DOHH2 (cell line): ENCODE measurements at regions not wholly inside any gene's neighbourhood (a gene's known extent, or its start where the extent isn't known, plus 50 kb on each side); places are given as distances from the start of the nearest gene placed in this dataset.
"Not testable (repeated sequence)": the region's sequence is repeated elsewhere in the genome, so short reads cannot be mapped to it uniquely, and the experiment has no call there.

Experiments used
- H3F3A ChIP-seq: fragments of 200-600 bp; sonication (generic), shearing (Covaris generic); 2 replicates; pipeline ENCODE4 v1.6.0; 2016; ENCODE audit warnings: antibody characterized with exemption, mild to moderate bottlenecking; ENCODE audit not compliant: control insufficient read depth, insufficient read depth
- H3K27ac ChIP-seq: fragments of 200-600 bp; sonication (generic); 2 replicates; pipeline ENCODE4 v1.5.1; 2014; ENCODE audit warnings: low read depth, mild to moderate bottlenecking, low read length, moderate library complexity
- H3K27me3 ChIP-seq: fragments of 200-600 bp; sonication (generic); 2 replicates; pipeline ENCODE4 v1.6.1; 2014; ENCODE audit warnings: mild to moderate bottlenecking, low read length, mixed read lengths; ENCODE audit not compliant: control insufficient read depth
- H3K36me3 ChIP-seq: fragments of 200-600 bp; sonication (generic); 2 replicates; pipeline ENCODE4 v1.6.1; 2014; ENCODE audit warnings: mild to moderate bottlenecking, low read length, moderate library complexity, mixed read lengths; ENCODE audit not compliant: control insufficient read depth
- H3K4me1 ChIP-seq: fragments of 200-600 bp; sonication (generic); 2 replicates; pipeline ENCODE4 v1.6.1; 2014; ENCODE audit warnings: mild to moderate bottlenecking, low read length, mixed read lengths; ENCODE audit not compliant: control insufficient read depth
- H3K4me2 ChIP-seq: fragments of 200-600 bp; sonication (generic); 2 replicates; pipeline ENCODE4 v1.6.0; 2014; ENCODE audit warnings: mild to moderate bottlenecking, low read length, moderate library complexity
- H3K4me3 ChIP-seq: fragments of 200-600 bp; sonication (generic); 2 replicates; pipeline ENCODE4 v1.5.1; 2014; ENCODE audit warnings: mild to moderate bottlenecking, low read length, mixed read lengths
- H3K79me2 ChIP-seq: fragments of 200-600 bp; sonication (generic); 2 replicates; pipeline ENCODE4 v1.6.1; 2014; ENCODE audit warnings: mild to moderate bottlenecking, low read length, mixed read lengths; ENCODE audit not compliant: control insufficient read depth
- H3K9me2 ChIP-seq: fragments of 200-600 bp; sonication (generic); replicated peaks from 2 replicates; pipeline ENCODE4 v1.6.1; 2014; ENCODE audit warnings: mild to moderate bottlenecking, low read length, mixed read lengths; ENCODE audit not compliant: control insufficient read depth
- H3K9me3 ChIP-seq: fragments of 200-600 bp; sonication (generic); 2 replicates; pipeline ENCODE4 v1.6.1; 2014; ENCODE audit warnings: antibody characterized with exemption, low read length, mixed read lengths; ENCODE audit not compliant: control insufficient read depth, insufficient read depth
- H4K20me1 ChIP-seq: fragments of 200-600 bp; sonication (generic); 2 replicates; pipeline ENCODE4 v1.6.0; 2014; ENCODE audit warnings: low read depth, mild to moderate bottlenecking, antibody characterized with exemption, low read length, moderate library complexity; ENCODE audit not compliant: control insufficient read depth, insufficient read depth
- CTCF ChIP-seq: fragments of 200-600 bp; sonication (generic); IDR thresholded peaks from one replicate; pipeline ENCODE4 v1.5.1; 2014; ENCODE audit warnings: antibody characterized with exemption, mild to moderate bottlenecking, low read depth, low read length; ENCODE audit not compliant: poor library complexity, severe bottlenecking

- H3K4me1 ChIP-seq, result peaks cover 28% of the 10 kb centered on the region
- H3K27me3 ChIP-seq, H3F3A ChIP-seq, H3K36me3 ChIP-seq, H3K4me3 ChIP-seq, H3K9me3 ChIP-seq, H3K79me2 ChIP-seq, H4K20me1 ChIP-seq, H3K27ac ChIP-seq, H3K4me2 ChIP-seq, H3K9me2 ChIP-seq: not testable (repeated sequence)
Observed at GRCh38 chr2:90032269-90032668, 1340.8 kb downstream of the RPIA start.

- H3F3A ChIP-seq, H3K9me3 ChIP-seq, H3K27ac ChIP-seq, H4K20me1 ChIP-seq, H3K4me3 ChIP-seq, H3K79me2 ChIP-seq, H3K9me2 ChIP-seq, H3K4me1 ChIP-seq, H3K4me2 ChIP-seq, H3K36me3 ChIP-seq, H3K27me3 ChIP-seq: not testable (repeated sequence)
- TF ChIP-seq CTCF, result peak; percentile 35
Observed at GRCh38 chr2:90036335-90036734, 1344.9 kb downstream of the RPIA start.

- H3K4me1 ChIP-seq, H3K36me3 ChIP-seq, H3K4me3 ChIP-seq, H3K9me3 ChIP-seq, H4K20me1 ChIP-seq, H3K9me2 ChIP-seq, H3K27me3 ChIP-seq, H3F3A ChIP-seq, H3K4me2 ChIP-seq, H3K79me2 ChIP-seq, H3K27ac ChIP-seq: not testable (repeated sequence)
Observed at GRCh38 chr2:90039093-90039492, 1347.6 kb downstream of the RPIA start.

GRCh38 chr2:90047776-90048175 lies 1356.3 kb downstream of the RPIA start:
- H3K4me3 ChIP-seq, H3K9me2 ChIP-seq, H4K20me1 ChIP-seq, H3K4me2 ChIP-seq, H3K27ac ChIP-seq, H3K27me3 ChIP-seq, H3K36me3 ChIP-seq, H3K79me2 ChIP-seq, H3K9me3 ChIP-seq, H3F3A ChIP-seq, H3K4me1 ChIP-seq: not testable (repeated sequence)

GRCh38 chr2:90052113-90052631 lies 1360.7 kb downstream of the RPIA start:
- H4K20me1 ChIP-seq, H3F3A ChIP-seq, H3K4me3 ChIP-seq, H3K79me2 ChIP-seq, H3K27ac ChIP-seq, H3K27me3 ChIP-seq, H3K9me3 ChIP-seq, H3K9me2 ChIP-seq, H3K36me3 ChIP-seq: not testable (repeated sequence)
- Histone ChIP-seq H3K4me1 (peaks cover 12% of the 10 kb centered on the region), H3K4me2 (peak overlapping the region; percentile 45)
